HepG2 (cell line): ENCODE measurements at regions not wholly inside any gene's neighbourhood (a gene's known extent, or its start where the extent isn't known, plus 50 kb on each side); places are given as distances from the start of the nearest gene placed in this dataset.

Source experiments
- GTF2F1 ChIP-seq: fragments of 150-350 bp; IDR thresholded peaks from 2 replicates; pipeline ENCODE4 v1.6.1; 2014; ENCODE audit warnings: low read length
- JUND ChIP-seq: sonication (generic); formaldehyde crosslinking; IDR thresholded peaks from 2 replicates; pipeline ENCODE4 v1.8.0; 2022; ENCODE audit warnings: mild to moderate bottlenecking, missing genetic modification reagents
- NFIC ChIP-seq: IDR thresholded peaks from 2 replicates; pipeline ENCODE4 v1.6.1; 2012; ENCODE audit warnings: mild to moderate bottlenecking, low read length, inconsistent platforms
- SUZ12 ChIP-seq: fragments of 150-350 bp; IDR thresholded peaks from 2 replicates; pipeline ENCODE4 v1.6.1; 2014; ENCODE audit warnings: low read depth, low read length
- TCF12 ChIP-seq, 2 experiments: fragments of 450-650 bp in 1 of 2; sonication (generic) in 1 of 2; formaldehyde crosslinking in 1 of 2; IDR thresholded peaks; 2 replicates each; pipeline versions ENCODE4 v1.6.1 to v1.8.0; 2017 to 2022; ENCODE audit warnings: antibody characterized with exemption in 1 of 2, mild to moderate bottlenecking in 1 of 2, missing genetic modification reagents in 1 of 2, moderate library complexity in 1 of 2
- TP53 ChIP-seq: sonication (generic); formaldehyde crosslinking; conservative IDR thresholded peaks from 2 replicates; pipeline ENCODE4 v1.4.0; 2020; ENCODE audit warnings: missing genetic modification reagents
- XRCC5 ChIP-seq: fragments of 200-400 bp; formaldehyde crosslinking; optimal IDR thresholded peaks from 2 replicates; pipeline ENCODE3; 2017; ENCODE audit warnings: mild to moderate bottlenecking, low read length
- YY1 ChIP-seq: IDR thresholded peaks from 2 replicates; pipeline ENCODE4 v1.6.1; 2011; ENCODE audit warnings: low read length, low read depth, moderate library complexity, mild to moderate bottlenecking; ENCODE audit not compliant: insufficient read depth, insufficient replicate concordance
- ZBTB38 ChIP-seq: sonication (generic); formaldehyde crosslinking; IDR thresholded peaks from 2 replicates; pipeline ENCODE4 v1.5.1; 2020; ENCODE audit warnings: mild to moderate bottlenecking, missing genetic modification reagents
- ZSCAN12 ChIP-seq: sonication (generic); formaldehyde crosslinking; IDR thresholded peaks from 2 replicates; pipeline ENCODE4 v1.9.0; 2021; ENCODE audit warnings: mild to moderate bottlenecking, missing genetic modification reagents
- TF ChIP-seq, protein P1 (sequence below): sonication (generic); formaldehyde crosslinking; IDR thresholded peaks from 2 replicates; pipeline ENCODE4 v1.5.0; 2020; ENCODE audit warnings: mild to moderate bottlenecking, missing genetic modification reagents, moderate library complexity
- TF ChIP-seq, protein P2 (sequence below): sonication (generic); formaldehyde crosslinking; IDR thresholded peaks from 2 replicates; pipeline ENCODE4 v1.4.0; 2020; ENCODE audit warnings: missing genetic modification reagents, borderline replicate concordance
- TF ChIP-seq, protein P3 (sequence below): sonication (generic); formaldehyde crosslinking; IDR thresholded peaks from 2 replicates; pipeline ENCODE4 v1.9.0; 2021; ENCODE audit warnings: missing genetic modification reagents, borderline replicate concordance
- TF ChIP-seq, protein P4 (sequence below): IDR thresholded peaks from 2 replicates; pipeline ENCODE4 v1.6.1; 2012; ENCODE audit warnings: low read depth, low read length, improper control_type of control experiment

GRCh38 chr13:80069374-80069773 is 271.6 kb downstream of the SPRY2 start:
- TF ChIP-seq, protein P1, sequence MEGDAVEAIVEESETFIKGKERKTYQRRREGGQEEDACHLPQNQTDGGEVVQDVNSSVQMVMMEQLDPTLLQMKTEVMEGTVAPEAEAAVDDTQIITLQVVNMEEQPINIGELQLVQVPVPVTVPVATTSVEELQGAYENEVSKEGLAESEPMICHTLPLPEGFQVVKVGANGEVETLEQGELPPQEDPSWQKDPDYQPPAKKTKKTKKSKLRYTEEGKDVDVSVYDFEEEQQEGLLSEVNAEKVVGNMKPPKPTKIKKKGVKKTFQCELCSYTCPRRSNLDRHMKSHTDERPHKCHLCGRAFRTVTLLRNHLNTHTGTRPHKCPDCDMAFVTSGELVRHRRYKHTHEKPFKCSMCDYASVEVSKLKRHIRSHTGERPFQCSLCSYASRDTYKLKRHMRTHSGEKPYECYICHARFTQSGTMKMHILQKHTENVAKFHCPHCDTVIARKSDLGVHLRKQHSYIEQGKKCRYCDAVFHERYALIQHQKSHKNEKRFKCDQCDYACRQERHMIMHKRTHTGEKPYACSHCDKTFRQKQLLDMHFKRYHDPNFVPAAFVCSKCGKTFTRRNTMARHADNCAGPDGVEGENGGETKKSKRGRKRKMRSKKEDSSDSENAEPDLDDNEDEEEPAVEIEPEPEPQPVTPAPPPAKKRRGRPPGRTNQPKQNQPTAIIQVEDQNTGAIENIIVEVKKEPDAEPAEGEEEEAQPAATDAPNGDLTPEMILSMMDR (CRISPR knock-in tag): no peak
- TF ChIP-seq TCF12 (IDR thresholded peaks at IDR 0.05): no peak
- no peak for TF ChIP-seq TCF12 (CRISPR knock-in tag; IDR thresholded peaks at IDR 0.05)
- TF ChIP-seq TP53: no peak
- TF ChIP-seq SUZ12: no peak
- TF ChIP-seq ZSCAN12 (CRISPR knock-in tag): no peak
- no peak for TF ChIP-seq YY1
- TF ChIP-seq, protein P2, sequence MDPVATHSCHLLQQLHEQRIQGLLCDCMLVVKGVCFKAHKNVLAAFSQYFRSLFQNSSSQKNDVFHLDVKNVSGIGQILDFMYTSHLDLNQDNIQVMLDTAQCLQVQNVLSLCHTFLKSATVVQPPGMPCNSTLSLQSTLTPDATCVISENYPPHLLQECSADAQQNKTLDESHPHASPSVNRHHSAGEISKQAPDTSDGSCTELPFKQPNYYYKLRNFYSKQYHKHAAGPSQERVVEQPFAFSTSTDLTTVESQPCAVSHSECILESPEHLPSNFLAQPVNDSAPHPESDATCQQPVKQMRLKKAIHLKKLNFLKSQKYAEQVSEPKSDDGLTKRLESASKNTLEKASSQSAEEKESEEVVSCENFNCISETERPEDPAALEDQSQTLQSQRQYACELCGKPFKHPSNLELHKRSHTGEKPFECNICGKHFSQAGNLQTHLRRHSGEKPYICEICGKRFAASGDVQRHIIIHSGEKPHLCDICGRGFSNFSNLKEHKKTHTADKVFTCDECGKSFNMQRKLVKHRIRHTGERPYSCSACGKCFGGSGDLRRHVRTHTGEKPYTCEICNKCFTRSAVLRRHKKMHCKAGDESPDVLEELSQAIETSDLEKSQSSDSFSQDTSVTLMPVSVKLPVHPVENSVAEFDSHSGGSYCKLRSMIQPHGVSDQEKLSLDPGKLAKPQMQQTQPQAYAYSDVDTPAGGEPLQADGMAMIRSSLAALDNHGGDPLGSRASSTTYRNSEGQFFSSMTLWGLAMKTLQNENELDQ (CRISPR knock-in tag): no peak
- TF ChIP-seq, protein P3, sequence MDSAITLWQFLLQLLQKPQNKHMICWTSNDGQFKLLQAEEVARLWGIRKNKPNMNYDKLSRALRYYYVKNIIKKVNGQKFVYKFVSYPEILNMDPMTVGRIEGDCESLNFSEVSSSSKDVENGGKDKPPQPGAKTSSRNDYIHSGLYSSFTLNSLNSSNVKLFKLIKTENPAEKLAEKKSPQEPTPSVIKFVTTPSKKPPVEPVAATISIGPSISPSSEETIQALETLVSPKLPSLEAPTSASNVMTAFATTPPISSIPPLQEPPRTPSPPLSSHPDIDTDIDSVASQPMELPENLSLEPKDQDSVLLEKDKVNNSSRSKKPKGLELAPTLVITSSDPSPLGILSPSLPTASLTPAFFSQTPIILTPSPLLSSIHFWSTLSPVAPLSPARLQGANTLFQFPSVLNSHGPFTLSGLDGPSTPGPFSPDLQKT (CRISPR knock-in tag): no peak
- TF ChIP-seq JUND (CRISPR knock-in tag): no peak
- TF ChIP-seq NFIC: no peak
- no peak for TF ChIP-seq XRCC5
- TF ChIP-seq ZBTB38: no peak
- no peak for TF ChIP-seq GTF2F1
- TF ChIP-seq, protein P4, sequence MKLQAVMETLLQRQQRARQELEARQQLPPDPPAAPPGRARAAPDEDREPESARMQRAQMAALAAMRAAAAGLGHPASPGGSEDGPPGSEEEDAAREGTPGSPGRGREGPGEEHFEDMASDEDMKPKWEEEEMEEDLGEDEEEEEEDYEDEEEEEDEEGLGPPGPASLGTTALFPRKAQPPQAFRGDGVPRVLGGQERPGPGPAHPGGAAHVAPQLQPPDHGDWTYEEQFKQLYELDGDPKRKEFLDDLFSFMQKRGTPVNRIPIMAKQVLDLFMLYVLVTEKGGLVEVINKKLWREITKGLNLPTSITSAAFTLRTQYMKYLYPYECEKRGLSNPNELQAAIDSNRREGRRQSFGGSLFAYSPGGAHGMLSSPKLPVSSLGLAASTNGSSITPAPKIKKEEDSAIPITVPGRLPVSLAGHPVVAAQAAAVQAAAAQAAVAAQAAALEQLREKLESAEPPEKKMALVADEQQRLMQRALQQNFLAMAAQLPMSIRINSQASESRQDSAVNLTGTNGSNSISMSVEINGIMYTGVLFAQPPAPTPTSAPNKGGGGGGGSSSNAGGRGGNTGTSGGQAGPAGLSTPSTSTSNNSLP: no peak
